Vagina (tissue), 2 donors: ENCODE measurements at regions not wholly inside any gene's neighbourhood (a gene's known extent, or its start where the extent isn't known, plus 50 kb on each side); places are given as distances from the start of the nearest gene placed in this dataset.

Experiments used
- POLR2A ChIP-seq, 2 donors: fragments of 450-650 bp; IDR thresholded peaks; one replicate each; pipeline ENCODE4 v1.6.1; 2017; ENCODE audit warnings: antibody characterized with exemption in 2 of 2, mild to moderate bottlenecking in 2 of 2, moderate library complexity in 2 of 2
- POLR2AphosphoS5 ChIP-seq, 2 donors: sonication (generic); formaldehyde crosslinking; IDR thresholded peaks; one replicate each; pipeline ENCODE4 v1.9.0; 2017; ENCODE audit warnings: antibody characterized with exemption in 2 of 2, mild to moderate bottlenecking in 2 of 2, low read depth in 1 of 2; ENCODE audit not compliant: insufficient read depth in 1 of 2
- TF ChIP-seq, protein P1 (sequence below), 3 experiments: fragments of 450-650 bp in 2 of 3; fragments of 200-600 bp in 1 of 3; sonication (generic) in 1 of 3; IDR thresholded peaks; one replicate each; pipeline ENCODE4 v1.5.1; 2017 to 2019; ENCODE audit warnings: antibody characterized with exemption in 3 of 3, mild to moderate bottlenecking in 2 of 3, moderate library complexity in 2 of 3

DNA sequence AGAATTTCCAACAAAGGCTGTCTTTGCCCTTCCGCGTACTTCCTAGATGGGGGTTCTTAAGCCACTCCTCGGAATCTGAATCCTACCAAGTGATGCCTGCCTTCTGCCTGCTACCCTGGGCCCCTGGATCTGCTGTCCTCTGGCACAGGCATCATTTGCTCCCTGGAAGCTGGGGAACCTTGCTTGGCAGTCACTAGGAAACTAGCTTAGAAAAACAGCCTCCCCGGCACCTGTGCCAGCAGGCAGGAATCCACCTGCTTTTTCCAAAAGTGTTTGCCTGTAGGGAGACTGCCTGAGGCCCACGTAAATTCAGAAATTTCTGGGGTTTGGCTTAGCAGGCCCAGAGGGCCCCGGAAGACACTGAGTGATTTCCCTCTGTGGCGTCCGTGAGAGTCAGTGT, 442.4 kb downstream of the TSHZ3 start:
- TF ChIP-seq, protein P1, sequence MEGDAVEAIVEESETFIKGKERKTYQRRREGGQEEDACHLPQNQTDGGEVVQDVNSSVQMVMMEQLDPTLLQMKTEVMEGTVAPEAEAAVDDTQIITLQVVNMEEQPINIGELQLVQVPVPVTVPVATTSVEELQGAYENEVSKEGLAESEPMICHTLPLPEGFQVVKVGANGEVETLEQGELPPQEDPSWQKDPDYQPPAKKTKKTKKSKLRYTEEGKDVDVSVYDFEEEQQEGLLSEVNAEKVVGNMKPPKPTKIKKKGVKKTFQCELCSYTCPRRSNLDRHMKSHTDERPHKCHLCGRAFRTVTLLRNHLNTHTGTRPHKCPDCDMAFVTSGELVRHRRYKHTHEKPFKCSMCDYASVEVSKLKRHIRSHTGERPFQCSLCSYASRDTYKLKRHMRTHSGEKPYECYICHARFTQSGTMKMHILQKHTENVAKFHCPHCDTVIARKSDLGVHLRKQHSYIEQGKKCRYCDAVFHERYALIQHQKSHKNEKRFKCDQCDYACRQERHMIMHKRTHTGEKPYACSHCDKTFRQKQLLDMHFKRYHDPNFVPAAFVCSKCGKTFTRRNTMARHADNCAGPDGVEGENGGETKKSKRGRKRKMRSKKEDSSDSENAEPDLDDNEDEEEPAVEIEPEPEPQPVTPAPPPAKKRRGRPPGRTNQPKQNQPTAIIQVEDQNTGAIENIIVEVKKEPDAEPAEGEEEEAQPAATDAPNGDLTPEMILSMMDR (IDR thresholded peaks at IDR 0.05): no peak
- no peak for TF ChIP-seq POLR2A (IDR thresholded peaks at IDR 0.05)
- no peak for TF ChIP-seq POLR2AphosphoS5 (IDR thresholded peaks at IDR 0.05; ENCODE audit: insufficient read depth in 1 of 2, low read depth in 1 of 2)
